H9 (cell line): ENCODE measurements at regions not wholly inside any gene's neighbourhood (a gene's known extent, or its start where the extent isn't known, plus 50 kb on each side); places are given as distances from the start of the nearest gene placed in this dataset.

ENCODE experiments used
- DNase-seq: peaks from one replicate; pipeline ENCODE4 v3.0.0-alpha.2; 2017
- H2AFZ ChIP-seq: one replicate; pipeline ENCODE4 v1.6.1; 2013; ENCODE audit warnings: mild to moderate bottlenecking, low read length, control low read depth, moderate library complexity
- H2AK5ac ChIP-seq: 2 replicates; pipeline ENCODE4 v1.6.1; 2013; ENCODE audit warnings: low read length, control low read depth, mixed read lengths; ENCODE audit not compliant: insufficient read length
- H2BK120ac ChIP-seq: one replicate; pipeline ENCODE4 v1.6.1; 2013; ENCODE audit warnings: low read depth, mild to moderate bottlenecking, low read length, control low read depth, inconsistent platforms; ENCODE audit not compliant: poor library complexity, severe bottlenecking
- H2BK12ac ChIP-seq: 2 replicates; pipeline ENCODE4 v1.6.1; 2013; ENCODE audit warnings: low read length, control low read depth, mixed read lengths, low read depth; ENCODE audit not compliant: insufficient read length
- H2BK15ac ChIP-seq: 2 replicates; pipeline ENCODE4 v1.6.1; 2013; ENCODE audit warnings: low read depth, low read length, control low read depth
- H2BK20ac ChIP-seq: one replicate; pipeline ENCODE4 v1.6.1; 2013; ENCODE audit warnings: low read depth, mild to moderate bottlenecking, low read length, control low read depth, inconsistent platforms; ENCODE audit not compliant: poor library complexity, severe bottlenecking
- H2BK5ac ChIP-seq: 2 replicates; pipeline ENCODE4 v1.6.1; 2013; ENCODE audit warnings: low read length, control low read depth, mixed read lengths; ENCODE audit not compliant: insufficient read length
- H3K14ac ChIP-seq: 2 replicates; pipeline ENCODE4 v1.6.1; 2013; ENCODE audit warnings: low read length, control low read depth; ENCODE audit not compliant: insufficient read depth
- H3K18ac ChIP-seq: 2 replicates; pipeline ENCODE4 v1.6.1; 2013; ENCODE audit warnings: low read depth, mild to moderate bottlenecking, mixed read lengths, low read length, control low read depth; ENCODE audit not compliant: insufficient read length
- H3K23ac ChIP-seq: 2 replicates; pipeline ENCODE4 v1.6.1; 2013; ENCODE audit warnings: low read length, control low read depth, mixed read lengths, low read depth; ENCODE audit not compliant: insufficient read length
- H3K23me2 ChIP-seq: 2 replicates; pipeline ENCODE4 v1.6.1; 2013; ENCODE audit warnings: low read depth, mild to moderate bottlenecking, mixed read lengths, low read length, control low read depth; ENCODE audit not compliant: insufficient read length, poor library complexity, severe bottlenecking
- H3K27ac ChIP-seq: 2 replicates; pipeline ENCODE4 v1.5.1; 2013; ENCODE audit warnings: low read length, control low read depth, mixed read lengths, low read depth; ENCODE audit not compliant: insufficient read length
- H3K27me3 ChIP-seq: 2 replicates; pipeline ENCODE4 v1.6.1; 2013; ENCODE audit warnings: low read length, control low read depth, inconsistent platforms; ENCODE audit not compliant: insufficient read depth
- H3K4ac ChIP-seq: 2 replicates; pipeline ENCODE4 v1.6.1; 2013; ENCODE audit warnings: low read depth, mild to moderate bottlenecking, control low read depth, inconsistent platforms, low read length, moderate library complexity
- H3K4me1 ChIP-seq: 2 replicates; pipeline ENCODE4 v1.6.1; 2013; ENCODE audit warnings: low read length, control low read depth, inconsistent platforms; ENCODE audit not compliant: insufficient read depth
- H3K4me2 ChIP-seq: 2 replicates; pipeline ENCODE4 v1.6.1; 2013; ENCODE audit warnings: low read length, control low read depth, mixed read lengths; ENCODE audit not compliant: insufficient read length, insufficient read depth
- H3K56ac ChIP-seq: 2 replicates; pipeline ENCODE4 v1.6.1; 2013; ENCODE audit warnings: low read depth, mild to moderate bottlenecking, mixed read lengths, low read length, control low read depth; ENCODE audit not compliant: insufficient read length
- H3K79me1 ChIP-seq: 2 replicates; pipeline ENCODE4 v1.6.1; 2013; ENCODE audit warnings: low read depth, mild to moderate bottlenecking, moderate library complexity, low read length, control low read depth, inconsistent platforms; ENCODE audit not compliant: insufficient read depth, poor library complexity, severe bottlenecking
- H3K79me2 ChIP-seq: 2 replicates; pipeline ENCODE4 v1.6.1; 2013; ENCODE audit warnings: low read length, control low read depth, inconsistent platforms; ENCODE audit not compliant: insufficient read depth
- H3K9ac ChIP-seq: 2 replicates; pipeline ENCODE4 v1.6.1; 2013; ENCODE audit warnings: low read length, control low read depth, mixed read lengths; ENCODE audit not compliant: insufficient read length; ENCODE audit errors: extremely low read depth
- H3K9me3 ChIP-seq: one replicate; pipeline ENCODE4 v1.6.1; 2013; ENCODE audit warnings: low read depth, low read length, inconsistent platforms; ENCODE audit not compliant: control insufficient read depth
- H3T11ph ChIP-seq: one replicate; pipeline ENCODE4 v1.6.1; 2013; ENCODE audit warnings: mild to moderate bottlenecking, low read length, control low read depth, inconsistent platforms
- H4K20me1 ChIP-seq: one replicate; pipeline ENCODE4 v1.6.1; 2013; ENCODE audit not compliant: control insufficient read depth, insufficient read length, insufficient read depth
- H4K5ac ChIP-seq: 2 replicates; pipeline ENCODE4 v1.6.1; 2013; ENCODE audit warnings: low read depth, mild to moderate bottlenecking, mixed read lengths, low read length, control low read depth; ENCODE audit not compliant: insufficient read length
- H4K8ac ChIP-seq: replicated peaks from 2 replicates; pipeline ENCODE4 v1.6.1; 2013; ENCODE audit warnings: low read length, control low read depth, mixed read lengths, low read depth; ENCODE audit not compliant: insufficient read length
- H4K91ac ChIP-seq: 2 replicates; pipeline ENCODE4 v1.6.1; 2013; ENCODE audit warnings: low read depth, mild to moderate bottlenecking, moderate library complexity, mixed read lengths, low read length, control low read depth; ENCODE audit not compliant: insufficient read length
- H3K27ac Mint-ChIP-seq, 3 experiments: 2 replicates in 2 of 3; 3 replicates in 1 of 3; pipeline ENCODE4 v1.8.0; 2020 to 2021; ENCODE audit warnings: mixed read lengths in 3 of 3, mild to moderate bottlenecking in 1 of 3, moderate library complexity in 1 of 3
- H3K27me3 Mint-ChIP-seq: 2 replicates; pipeline ENCODE4 v1.8.0; 2021; ENCODE audit warnings: low read depth, mild to moderate bottlenecking, moderate library complexity, mixed read lengths
- H3K36me3 Mint-ChIP-seq, 3 experiments: 2 replicates in 2 of 3; 3 replicates in 1 of 3; pipeline ENCODE4 v1.8.0; 2020 to 2021; ENCODE audit warnings: low read depth in 3 of 3, mixed read lengths in 3 of 3; ENCODE audit not compliant: insufficient read depth in 1 of 3
- H3K4me1 Mint-ChIP-seq, 2 experiments: 2 replicates each; pipeline ENCODE4 v1.8.0; 2020; ENCODE audit warnings: mixed read lengths in 2 of 2
- H3K4me3 Mint-ChIP-seq, 2 experiments: 2 replicates in 1 of 2; 3 replicates in 1 of 2; pipeline ENCODE4 v1.8.0; 2020 to 2021; ENCODE audit warnings: mild to moderate bottlenecking in 2 of 2, mixed read lengths in 2 of 2, moderate library complexity in 1 of 2
- H3K9me3 Mint-ChIP-seq, 2 experiments: 2 replicates in 1 of 2; 3 replicates in 1 of 2; pipeline ENCODE4 v1.8.0; 2020; ENCODE audit warnings: mild to moderate bottlenecking in 2 of 2, mixed read lengths in 2 of 2, moderate library complexity in 1 of 2
- CTCF ChIP-seq: fragments of 200-600 bp; sonication (generic); conservative IDR thresholded peaks from 3 replicates; pipeline ENCODE4 v1.8.0; 2021; ENCODE audit warnings: antibody characterized with exemption, mild to moderate bottlenecking
- WGBS: extraction: QIAGEN DNeasy Blood & Tissue Kit; methylation state at CpG from one replicate; pipeline ENCODE4 v1.1.7; 2013; ENCODE audit warnings: missing lambda C conversion rate, low lambda C conversion rate, mixed read lengths; ENCODE audit not compliant: insufficient read length; ENCODE audit errors: extremely low coverage; 5-methylcytosine and 5-hydroxymethylcytosine counted together

GRCh38 chr7:109121599-109122300, 552.1 kb downstream of the DNAJB9 start:
- H3K79me1 ChIP-seq, result no peaks in the 10 kb centered on the region
- no peaks in the 10 kb centered on the region for H3K79me2 ChIP-seq
- H3K27ac Mint-ChIP-seq, result no peak overlapping the region
- no CpG with 5 or more reads among the region's 4 CpGs for WGBS
- no peak overlapping the region for H3K4me3 Mint-ChIP-seq
- H2BK5ac ChIP-seq, result no peak overlapping the region
- H3K4ac ChIP-seq, result no peak overlapping the region
- H2BK12ac ChIP-seq, result no peak overlapping the region
- no peak for TF ChIP-seq CTCF
- no peak overlapping the region for H3K23ac ChIP-seq
- no peak overlapping the region for H3K18ac ChIP-seq
- no peak overlapping the region for H3T11ph ChIP-seq
- DNase-seq, result no peak
- no peak overlapping the region for H3K14ac ChIP-seq
- no peaks in the 10 kb centered on the region for H3K9me3 Mint-ChIP-seq
- H4K20me1 ChIP-seq, result no peaks in the 10 kb centered on the region
- no peak overlapping the region for H4K8ac ChIP-seq
- H3K23me2 ChIP-seq, result no peaks in the 10 kb centered on the region
- no peak overlapping the region for H3K9ac ChIP-seq
- H3K4me1 ChIP-seq, result no peaks in the 10 kb centered on the region; the same call in 1 of the 2 replicates
- H4K5ac ChIP-seq, result no peak overlapping the region
- no peak overlapping the region for H2BK15ac ChIP-seq
- no peak overlapping the region for H3K27ac ChIP-seq
- no peaks in the 10 kb centered on the region for H3K27me3 ChIP-seq
- no peaks in the 10 kb centered on the region for H3K36me3 Mint-ChIP-seq
- no peak overlapping the region for H2BK20ac ChIP-seq
- no peak overlapping the region for H3K4me2 ChIP-seq
- no peak overlapping the region for H2AK5ac ChIP-seq
- no peak overlapping the region for H4K91ac ChIP-seq
- no peak overlapping the region for H3K56ac ChIP-seq
- H2BK120ac ChIP-seq, result no peak overlapping the region
- H3K9me3 ChIP-seq, result no peaks in the 10 kb centered on the region
- H3K27me3 Mint-ChIP-seq, result no peaks in the 10 kb centered on the region
- peaks cover 23 to 29% of the 10 kb centered on the region in 2 experiments for H3K4me1 Mint-ChIP-seq
- no peak overlapping the region for H2AFZ ChIP-seq
